Loucy (cell line): ENCODE measurements at regions not wholly inside any gene's neighbourhood (a gene's known extent, or its start where the extent isn't known, plus 50 kb on each side); places are given as distances from the start of the nearest gene placed in this dataset.

Experiments
- H2AFZ ChIP-seq: fragments of 200-600 bp; sonication (generic); 2 replicates; pipeline ENCODE4 v1.6.0; 2016; ENCODE audit warnings: antibody characterized with exemption, mild to moderate bottlenecking, low read length, moderate library complexity
- H3F3A ChIP-seq: fragments of 200-600 bp; 2 replicates; pipeline ENCODE4 v1.6.0; 2016; ENCODE audit warnings: antibody characterized with exemption, low read depth, mild to moderate bottlenecking
- H3K27me3 ChIP-seq: fragments of 200-600 bp; sonication (generic); 2 replicates; pipeline ENCODE4 v1.6.1; 2014; ENCODE audit warnings: low read length, mild to moderate bottlenecking; ENCODE audit not compliant: insufficient read depth, poor library complexity, severe bottlenecking
- H3K36me3 ChIP-seq: fragments of 200-600 bp; sonication (generic); 2 replicates; pipeline ENCODE4 v1.6.1; 2016; ENCODE audit warnings: low read length; ENCODE audit not compliant: insufficient read depth
- H3K4me1 ChIP-seq: fragments of 200-600 bp; sonication (generic); 2 replicates; pipeline ENCODE4 v1.5.1; 2014; ENCODE audit warnings: low read length, mild to moderate bottlenecking; ENCODE audit not compliant: insufficient read depth, poor library complexity, severe bottlenecking
- H3K4me2 ChIP-seq: fragments of 200-600 bp; sonication (generic); 2 replicates; pipeline ENCODE4 v1.6.0; 2014; ENCODE audit warnings: antibody characterized with exemption, low read length, low read depth, mild to moderate bottlenecking; ENCODE audit not compliant: poor library complexity, severe bottlenecking
- H3K4me3 ChIP-seq: fragments of 200-600 bp; sonication (generic); 2 replicates; pipeline ENCODE4 v1.5.1; 2014; ENCODE audit warnings: low read length, mild to moderate bottlenecking, mixed read lengths; ENCODE audit not compliant: poor library complexity, severe bottlenecking
- H3K79me2 ChIP-seq: fragments of 200-600 bp; sonication (generic); 2 replicates; pipeline ENCODE4 v1.6.1; 2014; ENCODE audit warnings: low read length; ENCODE audit not compliant: insufficient read depth
- H3K9ac ChIP-seq: fragments of 200-600 bp; sonication (generic); 2 replicates; pipeline ENCODE4 v1.6.0; 2014; ENCODE audit warnings: mild to moderate bottlenecking, low read depth, low read length, moderate library complexity; ENCODE audit not compliant: poor library complexity, severe bottlenecking
- H3K9me2 ChIP-seq: fragments of 200-600 bp; sonication (generic); replicated peaks from 2 replicates; pipeline ENCODE4 v1.6.1; 2016; ENCODE audit warnings: low read depth, low read length, mixed read lengths
- H3K9me3 ChIP-seq: fragments of 200-600 bp; sonication (generic); 2 replicates; pipeline ENCODE4 v1.6.1; 2014; ENCODE audit warnings: mild to moderate bottlenecking, antibody characterized with exemption, low read length, low read depth; ENCODE audit not compliant: insufficient read depth
- H4K20me1 ChIP-seq: fragments of 200-600 bp; sonication (generic); 2 replicates; pipeline ENCODE4 v1.6.0; 2014; ENCODE audit warnings: antibody characterized with exemption, low read length, mild to moderate bottlenecking; ENCODE audit not compliant: insufficient read depth, poor library complexity, severe bottlenecking
- CTCF ChIP-seq: fragments of 200-600 bp; sonication (generic); conservative IDR thresholded peaks from 2 replicates; pipeline ENCODE4 v1.5.1; 2014; ENCODE audit warnings: mild to moderate bottlenecking, antibody characterized with exemption, low read length
- EZH2phosphoT487 ChIP-seq: fragments of 200-600 bp; IDR thresholded peaks from 2 replicates; pipeline ENCODE4 v1.6.1; 2018; ENCODE audit warnings: antibody characterized with exemption, mild to moderate bottlenecking, moderate library complexity, borderline replicate concordance

- H3K27me3 ChIP-seq: no peaks in the 10 kb centered on the region
- no peaks in the 10 kb centered on the region for H3F3A ChIP-seq
- TF ChIP-seq CTCF (no peak), EZH2phosphoT487 (no peak)
- no peak overlapping the region for H3K4me2 ChIP-seq
- H3K79me2 ChIP-seq: no peaks in the 10 kb centered on the region
- H3K9me2 ChIP-seq: no peaks in the 10 kb centered on the region
- no peaks in the 10 kb centered on the region for H3K4me1 ChIP-seq
- H2AFZ ChIP-seq: no peak overlapping the region
- H3K9ac ChIP-seq: no peak overlapping the region
- H3K9me3 ChIP-seq: peaks cover 5% of the 10 kb centered on the region; the same call in 1 of the 2 replicates
- H3K36me3 ChIP-seq: no peaks in the 10 kb centered on the region
- no peak overlapping the region for H3K4me3 ChIP-seq
- H4K20me1 ChIP-seq: no peaks in the 10 kb centered on the region
Observed at GRCh38 chr20:63082939-63083735, 76.4 kb upstream of the BHLHE23 start.

- no peak overlapping the region for H3K4me3 ChIP-seq
- no peak overlapping the region for H3K4me2 ChIP-seq
- H3K36me3 ChIP-seq: no peaks in the 10 kb centered on the region
- no peak overlapping the region for H2AFZ ChIP-seq
- peaks cover 9% of the 10 kb centered on the region; the same call in 1 of the 2 replicates for H3K9me3 ChIP-seq
- TF ChIP-seq CTCF (no peak), EZH2phosphoT487 (no peak)
- H4K20me1 ChIP-seq: no peaks in the 10 kb centered on the region
- no peaks in the 10 kb centered on the region for H3K27me3 ChIP-seq
- no peaks in the 10 kb centered on the region for H3K79me2 ChIP-seq
- H3K9ac ChIP-seq: no peak overlapping the region
- no peaks in the 10 kb centered on the region for H3K4me1 ChIP-seq
- no peaks in the 10 kb centered on the region for H3F3A ChIP-seq
- H3K9me2 ChIP-seq: no peaks in the 10 kb centered on the region
Observed at GRCh38 chr20:63082308-63082938, 75.7 kb upstream of the BHLHE23 start.

- H3K79me2 ChIP-seq: no peaks in the 10 kb centered on the region
- no peaks in the 10 kb centered on the region for H3K9me2 ChIP-seq
- no peaks in the 10 kb centered on the region for H4K20me1 ChIP-seq
- no peaks in the 10 kb centered on the region for H3K36me3 ChIP-seq
- no peak overlapping the region for H3K4me3 ChIP-seq
- H3K9ac ChIP-seq: no peak overlapping the region
- TF ChIP-seq EZH2phosphoT487 (no peak), CTCF (no peak)
- H3K9me3 ChIP-seq: peaks cover 9% of the 10 kb centered on the region; the same call in 1 of the 2 replicates
- no peaks in the 10 kb centered on the region for H3F3A ChIP-seq
- H3K27me3 ChIP-seq: no peaks in the 10 kb centered on the region
- no peak overlapping the region for H3K4me2 ChIP-seq
- no peak overlapping the region for H2AFZ ChIP-seq
- H3K4me1 ChIP-seq: no peaks in the 10 kb centered on the region
Observed at GRCh38 chr20:63081831-63082230, 75.1 kb upstream of the BHLHE23 start.
